ENCODE measurements at regions not wholly inside any gene's neighbourhood (a gene's known extent, or its start where the extent isn't known, plus 50 kb on each side); places are given as distances from the start of the nearest gene placed in this dataset.

DNA sequence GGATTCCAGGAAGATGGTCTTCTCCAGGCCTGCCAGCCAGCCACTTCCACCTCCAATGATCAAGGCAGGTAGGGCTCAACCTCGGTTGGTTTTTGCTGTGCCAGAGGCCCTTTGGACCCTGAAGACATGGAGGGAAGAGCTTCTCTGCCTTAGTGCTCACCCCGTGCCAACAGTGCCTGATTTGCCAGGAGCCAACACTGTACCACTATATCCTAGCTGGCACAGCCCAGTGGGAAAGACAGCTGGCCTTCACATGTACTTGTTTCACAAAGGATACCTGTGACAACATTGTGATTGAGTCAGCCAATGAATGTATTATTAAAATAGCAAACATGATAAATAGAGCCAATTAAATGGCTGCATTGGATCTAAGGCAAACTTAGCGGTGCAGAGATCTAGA lies 51.9 kb upstream of the PRPS1 start:
- ChIA-PET POLR2A (no interaction called here), CTCF (no interaction called here)
- Mint-ChIP-seq H3K36me3 (peaks cover 5% of the 10 kb centered on the region; the same call in 1 of the 2 replicates), H3K27ac (no peak overlapping the region), H3K4me1 (no peaks in the 10 kb centered on the region; the same call in 1 of the 2 replicates), H3K4me3 (no peak overlapping the region), H3K27me3 (ENCODE audit: low read depth) (no peaks in the 10 kb centered on the region), H3K9me3 (peaks cover 3% of the 10 kb centered on the region; the same call in 1 of the 2 replicates)
- no peak for DNase-seq (ENCODE audit: low spot score)
- ATAC-seq, result no peak
- TF ChIP-seq, protein P1, sequence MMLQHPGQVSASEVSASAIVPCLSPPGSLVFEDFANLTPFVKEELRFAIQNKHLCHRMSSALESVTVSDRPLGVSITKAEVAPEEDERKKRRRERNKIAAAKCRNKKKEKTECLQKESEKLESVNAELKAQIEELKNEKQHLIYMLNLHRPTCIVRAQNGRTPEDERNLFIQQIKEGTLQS (CRISPR knock-in tag; conservative IDR thresholded peaks at IDR 0.05), result no peak
- TF ChIP-seq ZNF138 (CRISPR knock-in tag; conservative IDR thresholded peaks at IDR 0.05), result no peak
- TF ChIP-seq TEAD4 (CRISPR knock-in tag; IDR thresholded peaks at IDR 0.05), result no peak
- TF ChIP-seq ETV6 (CRISPR knock-in tag; IDR thresholded peaks at IDR 0.05), result no peak
- TF ChIP-seq ZNF232 (CRISPR knock-in tag; IDR thresholded peaks at IDR 0.05), result no peak
- TF ChIP-seq, protein P2, sequence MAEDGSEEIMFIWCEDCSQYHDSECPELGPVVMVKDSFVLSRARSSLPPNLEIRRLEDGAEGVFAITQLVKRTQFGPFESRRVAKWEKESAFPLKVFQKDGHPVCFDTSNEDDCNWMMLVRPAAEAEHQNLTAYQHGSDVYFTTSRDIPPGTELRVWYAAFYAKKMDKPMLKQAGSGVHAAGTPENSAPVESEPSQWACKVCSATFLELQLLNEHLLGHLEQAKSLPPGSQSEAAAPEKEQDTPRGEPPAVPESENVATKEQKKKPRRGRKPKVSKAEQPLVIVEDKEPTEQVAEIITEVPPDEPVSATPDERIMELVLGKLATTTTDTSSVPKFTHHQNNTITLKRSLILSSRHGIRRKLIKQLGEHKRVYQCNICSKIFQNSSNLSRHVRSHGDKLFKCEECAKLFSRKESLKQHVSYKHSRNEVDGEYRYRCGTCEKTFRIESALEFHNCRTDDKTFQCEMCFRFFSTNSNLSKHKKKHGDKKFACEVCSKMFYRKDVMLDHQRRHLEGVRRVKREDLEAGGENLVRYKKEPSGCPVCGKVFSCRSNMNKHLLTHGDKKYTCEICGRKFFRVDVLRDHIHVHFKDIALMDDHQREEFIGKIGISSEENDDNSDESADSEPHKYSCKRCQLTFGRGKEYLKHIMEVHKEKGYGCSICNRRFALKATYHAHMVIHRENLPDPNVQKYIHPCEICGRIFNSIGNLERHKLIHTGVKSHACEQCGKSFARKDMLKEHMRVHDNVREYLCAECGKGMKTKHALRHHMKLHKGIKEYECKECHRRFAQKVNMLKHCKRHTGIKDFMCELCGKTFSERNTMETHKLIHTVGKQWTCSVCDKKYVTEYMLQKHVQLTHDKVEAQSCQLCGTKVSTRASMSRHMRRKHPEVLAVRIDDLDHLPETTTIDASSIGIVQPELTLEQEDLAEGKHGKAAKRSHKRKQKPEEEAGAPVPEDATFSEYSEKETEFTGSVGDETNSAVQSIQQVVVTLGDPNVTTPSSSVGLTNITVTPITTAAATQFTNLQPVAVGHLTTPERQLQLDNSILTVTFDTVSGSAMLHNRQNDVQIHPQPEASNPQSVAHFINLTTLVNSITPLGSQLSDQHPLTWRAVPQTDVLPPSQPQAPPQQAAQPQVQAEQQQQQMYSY (CRISPR knock-in tag; IDR thresholded peaks at IDR 0.05), result no peak
- TF ChIP-seq, protein P3, sequence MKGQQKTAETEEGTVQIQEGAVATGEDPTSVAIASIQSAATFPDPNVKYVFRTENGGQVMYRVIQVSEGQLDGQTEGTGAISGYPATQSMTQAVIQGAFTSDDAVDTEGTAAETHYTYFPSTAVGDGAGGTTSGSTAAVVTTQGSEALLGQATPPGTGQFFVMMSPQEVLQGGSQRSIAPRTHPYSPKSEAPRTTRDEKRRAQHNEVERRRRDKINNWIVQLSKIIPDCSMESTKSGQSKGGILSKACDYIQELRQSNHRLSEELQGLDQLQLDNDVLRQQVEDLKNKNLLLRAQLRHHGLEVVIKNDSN (CRISPR knock-in tag; IDR thresholded peaks at IDR 0.05), result no peak
- TF ChIP-seq NFE2L1 (CRISPR knock-in tag; IDR thresholded peaks at IDR 0.05), result no peak
- TF ChIP-seq FOXP1 (CRISPR knock-in tag; IDR thresholded peaks at IDR 0.05; ENCODE audit: borderline replicate concordance), result no peak
- TF ChIP-seq TEAD1 (CRISPR knock-in tag; IDR thresholded peaks at IDR 0.05), result no peak
- TF ChIP-seq, protein P4, sequence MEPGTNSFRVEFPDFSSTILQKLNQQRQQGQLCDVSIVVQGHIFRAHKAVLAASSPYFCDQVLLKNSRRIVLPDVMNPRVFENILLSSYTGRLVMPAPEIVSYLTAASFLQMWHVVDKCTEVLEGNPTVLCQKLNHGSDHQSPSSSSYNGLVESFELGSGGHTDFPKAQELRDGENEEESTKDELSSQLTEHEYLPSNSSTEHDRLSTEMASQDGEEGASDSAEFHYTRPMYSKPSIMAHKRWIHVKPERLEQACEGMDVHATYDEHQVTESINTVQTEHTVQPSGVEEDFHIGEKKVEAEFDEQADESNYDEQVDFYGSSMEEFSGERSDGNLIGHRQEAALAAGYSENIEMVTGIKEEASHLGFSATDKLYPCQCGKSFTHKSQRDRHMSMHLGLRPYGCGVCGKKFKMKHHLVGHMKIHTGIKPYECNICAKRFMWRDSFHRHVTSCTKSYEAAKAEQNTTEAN (CRISPR knock-in tag; IDR thresholded peaks at IDR 0.05), result no peak
- TF ChIP-seq ZNF416 (CRISPR knock-in tag; IDR thresholded peaks at IDR 0.05), result no peak
- TF ChIP-seq NFATC4 (CRISPR knock-in tag; IDR thresholded peaks at IDR 0.05), result no peak
- TF ChIP-seq, protein P5, sequence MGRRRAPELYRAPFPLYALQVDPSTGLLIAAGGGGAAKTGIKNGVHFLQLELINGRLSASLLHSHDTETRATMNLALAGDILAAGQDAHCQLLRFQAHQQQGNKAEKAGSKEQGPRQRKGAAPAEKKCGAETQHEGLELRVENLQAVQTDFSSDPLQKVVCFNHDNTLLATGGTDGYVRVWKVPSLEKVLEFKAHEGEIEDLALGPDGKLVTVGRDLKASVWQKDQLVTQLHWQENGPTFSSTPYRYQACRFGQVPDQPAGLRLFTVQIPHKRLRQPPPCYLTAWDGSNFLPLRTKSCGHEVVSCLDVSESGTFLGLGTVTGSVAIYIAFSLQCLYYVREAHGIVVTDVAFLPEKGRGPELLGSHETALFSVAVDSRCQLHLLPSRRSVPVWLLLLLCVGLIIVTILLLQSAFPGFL (CRISPR knock-in tag; IDR thresholded peaks at IDR 0.05; ENCODE audit: borderline replicate concordance), result no peak
- TF ChIP-seq, protein P6, sequence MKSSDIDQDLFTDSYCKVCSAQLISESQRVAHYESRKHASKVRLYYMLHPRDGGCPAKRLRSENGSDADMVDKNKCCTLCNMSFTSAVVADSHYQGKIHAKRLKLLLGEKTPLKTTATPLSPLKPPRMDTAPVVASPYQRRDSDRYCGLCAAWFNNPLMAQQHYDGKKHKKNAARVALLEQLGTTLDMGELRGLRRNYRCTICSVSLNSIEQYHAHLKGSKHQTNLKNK (CRISPR knock-in tag; IDR thresholded peaks at IDR 0.05), result no peak
- TF ChIP-seq, protein P7, sequence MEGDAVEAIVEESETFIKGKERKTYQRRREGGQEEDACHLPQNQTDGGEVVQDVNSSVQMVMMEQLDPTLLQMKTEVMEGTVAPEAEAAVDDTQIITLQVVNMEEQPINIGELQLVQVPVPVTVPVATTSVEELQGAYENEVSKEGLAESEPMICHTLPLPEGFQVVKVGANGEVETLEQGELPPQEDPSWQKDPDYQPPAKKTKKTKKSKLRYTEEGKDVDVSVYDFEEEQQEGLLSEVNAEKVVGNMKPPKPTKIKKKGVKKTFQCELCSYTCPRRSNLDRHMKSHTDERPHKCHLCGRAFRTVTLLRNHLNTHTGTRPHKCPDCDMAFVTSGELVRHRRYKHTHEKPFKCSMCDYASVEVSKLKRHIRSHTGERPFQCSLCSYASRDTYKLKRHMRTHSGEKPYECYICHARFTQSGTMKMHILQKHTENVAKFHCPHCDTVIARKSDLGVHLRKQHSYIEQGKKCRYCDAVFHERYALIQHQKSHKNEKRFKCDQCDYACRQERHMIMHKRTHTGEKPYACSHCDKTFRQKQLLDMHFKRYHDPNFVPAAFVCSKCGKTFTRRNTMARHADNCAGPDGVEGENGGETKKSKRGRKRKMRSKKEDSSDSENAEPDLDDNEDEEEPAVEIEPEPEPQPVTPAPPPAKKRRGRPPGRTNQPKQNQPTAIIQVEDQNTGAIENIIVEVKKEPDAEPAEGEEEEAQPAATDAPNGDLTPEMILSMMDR (IDR thresholded peaks at IDR 0.05), result no peak
- no peak for TF ChIP-seq ZNF219 (CRISPR knock-in tag; IDR thresholded peaks at IDR 0.05; ENCODE audit: borderline replicate concordance)
- TF ChIP-seq, protein P8, sequence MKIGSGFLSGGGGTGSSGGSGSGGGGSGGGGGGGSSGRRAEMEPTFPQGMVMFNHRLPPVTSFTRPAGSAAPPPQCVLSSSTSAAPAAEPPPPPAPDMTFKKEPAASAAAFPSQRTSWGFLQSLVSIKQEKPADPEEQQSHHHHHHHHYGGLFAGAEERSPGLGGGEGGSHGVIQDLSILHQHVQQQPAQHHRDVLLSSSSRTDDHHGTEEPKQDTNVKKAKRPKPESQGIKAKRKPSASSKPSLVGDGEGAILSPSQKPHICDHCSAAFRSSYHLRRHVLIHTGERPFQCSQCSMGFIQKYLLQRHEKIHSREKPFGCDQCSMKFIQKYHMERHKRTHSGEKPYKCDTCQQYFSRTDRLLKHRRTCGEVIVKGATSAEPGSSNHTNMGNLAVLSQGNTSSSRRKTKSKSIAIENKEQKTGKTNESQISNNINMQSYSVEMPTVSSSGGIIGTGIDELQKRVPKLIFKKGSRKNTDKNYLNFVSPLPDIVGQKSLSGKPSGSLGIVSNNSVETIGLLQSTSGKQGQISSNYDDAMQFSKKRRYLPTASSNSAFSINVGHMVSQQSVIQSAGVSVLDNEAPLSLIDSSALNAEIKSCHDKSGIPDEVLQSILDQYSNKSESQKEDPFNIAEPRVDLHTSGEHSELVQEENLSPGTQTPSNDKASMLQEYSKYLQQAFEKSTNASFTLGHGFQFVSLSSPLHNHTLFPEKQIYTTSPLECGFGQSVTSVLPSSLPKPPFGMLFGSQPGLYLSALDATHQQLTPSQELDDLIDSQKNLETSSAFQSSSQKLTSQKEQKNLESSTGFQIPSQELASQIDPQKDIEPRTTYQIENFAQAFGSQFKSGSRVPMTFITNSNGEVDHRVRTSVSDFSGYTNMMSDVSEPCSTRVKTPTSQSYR (CRISPR knock-in tag; IDR thresholded peaks at IDR 0.05), result no peak

All from WTC11 (cell line).